ENCODE measurements at regions not wholly inside any gene's neighbourhood (a gene's known extent, or its start where the extent isn't known, plus 50 kb on each side); places are given as distances from the start of the nearest gene placed in this dataset.

- no peak for TF ChIP-seq POLR2AphosphoS5 (IDR thresholded peaks at IDR 0.05; ENCODE audit: low read depth, low read length)
- no peak for TF ChIP-seq REST (IDR thresholded peaks at IDR 0.05; ENCODE audit: insufficient read depth in 1 of 2, low read depth in 2 of 2, low read length in 2 of 2)
- no peak for TF ChIP-seq FOXP2 (optimal IDR thresholded peaks at IDR 0.05; ENCODE audit: borderline replicate concordance, extremely low read depth, extremely low read length, insufficient read depth)
Measured at GRCh38 chr9:105828596-105829213, 134.4 kb downstream of the TMEM38B start.

Measured in PFSK-1 (cell line).